WERI-Rb-1 (cell line): ENCODE measurements at regions not wholly inside any gene's neighbourhood (a gene's known extent, or its start where the extent isn't known, plus 50 kb on each side); places are given as distances from the start of the nearest gene placed in this dataset.

ENCODE experiments used
- DNase-seq: peaks from one replicate; pipeline ENCODE4 v3.0.0-alpha.2; 2020
- H3K27ac ChIP-seq: fragments of 250-450 bp; sonication (Bioruptor Pico); 2 replicates; pipeline ENCODE4 v1.5.1; 2020; ENCODE audit warnings: mild to moderate bottlenecking, moderate library complexity
- H3K27me3 ChIP-seq: fragments of 250-450 bp; sonication (Bioruptor Pico); 2 replicates; pipeline ENCODE4 v1.5.1; 2021; ENCODE audit warnings: mild to moderate bottlenecking, low read depth, moderate library complexity; ENCODE audit not compliant: insufficient read depth, severe bottlenecking
- H3K36me3 ChIP-seq: fragments of 250-450 bp; sonication (Bioruptor Pico); 2 replicates; pipeline ENCODE4 v1.5.1; 2020; ENCODE audit warnings: mild to moderate bottlenecking, moderate library complexity
- H3K4me3 ChIP-seq: 2 replicates; pipeline ENCODE4 v1.5.1; 2011; ENCODE audit warnings: low read depth, mild to moderate bottlenecking, control low read depth, low read length
- H3K9me3 ChIP-seq: fragments of 250-450 bp; sonication (Bioruptor Pico); 2 replicates; pipeline ENCODE4 v1.5.1; 2021; ENCODE audit warnings: mild to moderate bottlenecking, moderate library complexity; ENCODE audit not compliant: severe bottlenecking
- CTCF ChIP-seq: IDR thresholded peaks from 2 replicates; pipeline ENCODE4 v1.5.1; 2011; ENCODE audit warnings: low read depth, mild to moderate bottlenecking, control low read depth, inconsistent platforms, low read length

GRCh38 chr1:8256321-8256720, 61.6 kb upstream of the SLC45A1 start:
- no peak overlapping the region for H3K4me3 ChIP-seq
- no peaks in the 10 kb centered on the region for H3K9me3 ChIP-seq
- no peak overlapping the region for H3K27ac ChIP-seq
- H3K36me3 ChIP-seq: no peaks in the 10 kb centered on the region
- no peak for DNase-seq
- no peak for TF ChIP-seq CTCF
- H3K27me3 ChIP-seq: no peaks in the 10 kb centered on the region

- no peaks in the 10 kb centered on the region for H3K36me3 ChIP-seq
- H3K27ac ChIP-seq: no peak overlapping the region
- H3K27me3 ChIP-seq: no peaks in the 10 kb centered on the region
- TF ChIP-seq CTCF: no peak
- H3K9me3 ChIP-seq: no peaks in the 10 kb centered on the region
- no peak for DNase-seq
- H3K4me3 ChIP-seq: no peak overlapping the region
These were observed 62.2 kb upstream of the SLC45A1 start for GRCh38 chr1:8255712-8256111.

GRCh38 chr1:8252266-8252951, 65.5 kb upstream of the SLC45A1 start:
- Histone ChIP-seq H3K9me3 (no peaks in the 10 kb centered on the region), H3K4me3 (no peak overlapping the region), H3K27ac (no peak overlapping the region), H3K36me3 (no peaks in the 10 kb centered on the region), H3K27me3 (no peaks in the 10 kb centered on the region)
- TF ChIP-seq CTCF: no peak
- no peak for DNase-seq

GRCh38 chr1:8251635-8252034, 66.3 kb upstream of the SLC45A1 start:
- no peaks in the 10 kb centered on the region for H3K36me3 ChIP-seq
- H3K9me3 ChIP-seq: no peaks in the 10 kb centered on the region
- no peak overlapping the region for H3K27ac ChIP-seq
- DNase-seq: no peak
- TF ChIP-seq CTCF: no peak
- no peaks in the 10 kb centered on the region for H3K27me3 ChIP-seq
- no peak overlapping the region for H3K4me3 ChIP-seq

- TF ChIP-seq CTCF: no peak
These were observed 68.1 kb upstream of the SLC45A1 start for GRCh38 chr1:8249838-8250237.

More at GRCh38 chr1:8249838-8250237, 68.1 kb upstream of the SLC45A1 start:
- Histone ChIP-seq H3K27me3 (no peaks in the 10 kb centered on the region), H3K27ac (no peak overlapping the region), H3K9me3 (no peaks in the 10 kb centered on the region), H3K36me3 (no peaks in the 10 kb centered on the region), H3K4me3 (no peak overlapping the region)
- DNase-seq: no peak
